ENCODE measurements at regions not wholly inside any gene's neighbourhood (a gene's known extent, or its start where the extent isn't known, plus 50 kb on each side); places are given as distances from the start of the nearest gene placed in this dataset.

- no peak for FAIRE-seq
These were observed 381.4 kb downstream of the ADRA2A start for GRCh38 chr10:111458256-111458655.

DNA sequence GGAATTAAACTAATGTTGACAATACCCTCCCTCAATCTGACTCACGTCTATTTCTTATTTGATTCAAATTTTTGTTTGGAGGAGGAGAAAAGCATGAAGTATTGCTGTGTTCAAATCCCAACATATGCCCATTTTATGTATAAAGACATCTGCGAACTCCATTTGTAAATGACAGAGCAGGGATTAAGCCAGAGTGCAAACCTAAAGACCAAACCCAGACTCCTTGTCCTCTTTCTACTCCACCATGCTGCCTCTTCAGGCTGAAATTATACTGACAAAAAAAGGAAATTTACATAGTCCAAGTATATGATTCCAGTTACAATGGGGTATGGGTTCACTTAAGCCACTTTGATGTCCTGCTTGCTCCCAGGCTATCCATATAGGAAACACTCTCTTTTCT lies 383.1 kb downstream of the ADRA2A start:
- no peak for FAIRE-seq

DNA sequence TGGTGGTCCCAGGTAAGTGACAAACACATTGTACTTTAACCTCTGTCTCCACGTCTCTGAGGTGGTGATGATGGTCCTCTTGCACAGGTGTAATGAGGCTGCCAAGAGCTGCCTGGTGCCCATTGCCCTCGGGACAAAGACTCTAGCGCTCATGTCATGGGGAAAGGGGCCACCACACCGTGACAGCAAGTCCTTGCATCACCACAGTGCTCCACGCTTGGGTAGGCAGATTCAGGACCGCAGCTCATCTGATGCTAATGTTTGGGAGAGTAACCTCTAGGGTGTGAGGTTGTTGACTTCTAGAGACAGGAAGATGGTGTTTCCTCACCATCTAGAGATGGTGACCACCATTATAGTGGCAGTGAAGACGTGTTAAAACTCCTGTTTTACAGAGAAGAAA lies 395.6 kb downstream of the ADRA2A start:
- no peak for FAIRE-seq

DNA sequence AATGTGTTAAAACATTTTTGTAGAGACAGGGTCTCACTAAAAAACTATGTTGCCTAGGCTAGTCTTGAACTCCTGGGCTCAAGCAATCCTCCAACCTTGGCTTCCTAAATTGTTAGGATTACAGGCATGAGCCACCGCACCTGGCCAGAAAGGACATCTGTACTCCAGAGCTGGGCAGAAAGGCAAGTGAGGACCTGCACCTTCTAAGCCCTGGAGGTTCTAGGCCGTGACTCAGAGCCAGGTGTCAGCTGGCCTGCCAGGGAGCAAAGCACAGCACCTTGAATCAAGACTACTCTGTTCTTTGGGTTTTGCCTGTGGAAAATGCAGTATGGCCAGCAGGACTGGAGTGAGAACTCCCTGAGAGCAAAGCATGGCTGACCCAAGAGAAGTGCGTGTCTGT lies 396.5 kb downstream of the ADRA2A start:
- FAIRE-seq, result no peak

DNA sequence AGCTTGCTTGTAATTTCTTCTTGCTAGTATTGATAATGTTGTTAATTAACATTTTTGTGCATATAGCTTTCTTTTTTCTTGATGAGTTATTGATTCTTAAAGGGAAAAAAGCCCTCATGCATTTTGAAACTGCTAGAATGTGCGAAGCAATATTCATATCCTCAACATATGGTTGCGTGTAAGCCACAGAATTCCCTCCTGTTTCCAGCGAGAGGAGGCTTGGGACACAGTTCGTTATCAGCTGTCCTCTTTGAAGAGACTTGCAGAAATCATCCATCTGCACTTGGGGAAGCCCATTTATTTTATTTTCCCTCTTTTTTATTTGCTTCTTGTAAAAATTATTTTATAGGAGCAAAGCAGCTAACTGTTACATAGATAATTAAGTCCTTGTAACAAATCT lies 398.0 kb downstream of the ADRA2A start:
- no peak for FAIRE-seq

DNA sequence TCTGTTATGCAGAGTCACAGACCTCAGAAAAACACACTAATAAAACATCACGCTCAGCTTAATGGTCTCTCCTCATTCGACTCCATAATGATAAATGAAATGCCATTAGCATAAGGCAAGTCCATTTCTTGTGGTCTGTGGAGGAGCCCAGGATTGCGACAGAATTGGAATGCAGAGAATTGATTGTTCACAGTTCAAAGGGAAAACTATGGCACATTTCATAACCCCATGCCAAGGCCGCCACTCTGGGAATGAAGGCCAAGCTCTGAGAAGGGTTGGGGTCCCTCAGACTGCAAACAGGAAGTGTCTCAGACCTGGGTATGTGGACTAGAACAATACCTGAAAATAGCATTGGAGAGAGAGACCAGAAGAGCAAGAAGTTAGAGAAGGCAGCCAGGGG lies 398.9 kb downstream of the ADRA2A start:
- no peak for FAIRE-seq

- FAIRE-seq, result no peak
These were observed 401.8 kb downstream of the ADRA2A start for GRCh38 chr10:111478651-111479050.

DNA sequence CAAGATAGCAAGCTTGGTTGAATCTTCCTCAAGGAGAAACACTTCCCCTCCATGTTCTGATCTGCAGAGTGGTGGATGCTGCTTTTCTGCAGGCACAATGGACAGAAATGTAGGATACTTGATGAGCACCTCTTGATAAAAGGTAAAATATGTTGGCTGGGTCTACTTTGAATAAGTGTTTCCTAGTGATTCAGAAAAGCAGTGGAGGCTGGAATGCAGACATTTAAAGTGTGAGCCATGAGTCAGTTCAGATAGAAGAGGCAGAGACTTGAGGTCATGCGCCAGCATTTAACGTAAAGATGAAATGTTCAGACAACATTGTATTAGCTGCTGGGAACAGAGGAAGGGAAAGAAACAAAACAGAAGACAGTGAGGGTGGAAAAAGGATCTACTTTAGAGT lies 403.1 kb downstream of the ADRA2A start:
- FAIRE-seq, result no peak

DNA sequence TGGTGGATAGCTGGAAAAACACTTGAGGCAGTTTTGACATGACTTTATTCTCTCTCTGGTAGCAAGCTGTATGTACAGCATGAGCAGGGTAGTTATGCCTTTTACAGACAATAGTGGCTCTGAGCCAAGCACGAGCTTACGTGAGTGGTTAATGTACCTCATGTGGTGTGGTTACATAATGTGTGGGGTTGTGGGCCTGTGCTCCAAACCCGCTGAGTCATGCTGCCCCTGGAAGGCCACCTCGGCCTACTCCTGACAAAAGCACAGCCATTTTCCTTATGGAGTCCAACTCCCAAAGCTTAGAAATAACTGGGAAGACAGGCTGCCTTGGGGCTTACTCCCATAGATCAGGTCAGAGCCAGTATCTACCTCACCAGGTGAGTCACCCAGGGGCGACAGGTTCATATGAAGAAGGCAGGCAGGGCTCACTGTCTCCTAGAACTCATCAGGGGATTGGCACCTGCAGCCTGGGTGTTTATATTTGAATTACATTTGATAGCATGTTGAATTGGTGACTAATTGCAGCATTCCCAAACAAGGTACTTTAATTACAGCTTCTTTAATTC lies 404.5 kb downstream of the ADRA2A start:
- no peak for FAIRE-seq

DNA sequence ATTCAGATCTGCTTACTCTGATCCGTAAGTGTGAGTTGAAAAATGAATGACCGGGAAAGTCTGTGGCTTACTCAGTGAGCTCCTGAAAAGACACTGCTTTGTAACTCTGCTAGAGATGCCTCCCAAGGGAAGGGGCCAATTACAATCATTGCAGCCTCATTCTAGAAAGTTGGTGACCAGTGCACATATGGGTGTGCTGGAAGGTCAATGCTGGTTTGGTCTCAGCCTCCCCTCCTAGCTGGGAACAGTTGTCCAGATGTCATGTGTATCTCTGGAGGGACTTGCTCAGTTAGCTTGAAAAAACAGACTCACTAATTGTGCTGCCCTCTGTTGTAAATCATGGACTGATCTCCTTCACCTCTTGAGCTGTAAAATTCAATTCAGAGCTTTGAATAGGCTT lies 405.0 kb downstream of the ADRA2A start:
- FAIRE-seq, result no peak

DNA sequence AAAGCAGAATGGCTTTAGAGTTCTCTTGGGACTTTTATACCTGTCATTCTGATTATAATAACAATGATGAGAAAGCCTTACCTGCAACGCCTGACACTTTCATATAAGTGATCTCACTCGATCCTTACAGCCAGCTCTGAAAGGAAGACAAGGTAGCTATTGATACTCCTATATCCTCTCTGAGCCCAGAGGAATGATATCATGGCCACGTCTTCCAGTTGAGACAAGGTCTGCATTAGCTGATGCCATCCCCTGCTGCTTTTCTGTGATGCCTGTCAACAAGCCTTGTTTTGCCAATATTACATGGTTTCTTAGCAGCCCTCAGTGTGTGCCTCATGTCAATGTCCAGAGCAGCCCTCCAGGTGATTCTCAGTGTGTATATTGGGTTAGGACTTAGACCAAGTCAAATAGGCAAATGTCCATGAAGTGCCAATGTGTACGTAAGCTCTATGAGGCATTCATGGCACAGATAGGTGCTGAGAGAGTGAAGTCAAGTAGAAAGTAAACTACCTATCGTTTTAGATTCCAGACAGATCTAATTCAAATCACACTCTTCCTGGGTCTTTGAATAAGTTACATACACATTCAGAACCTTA lies 405.9 kb downstream of the ADRA2A start:
- FAIRE-seq, result no peak

DNA sequence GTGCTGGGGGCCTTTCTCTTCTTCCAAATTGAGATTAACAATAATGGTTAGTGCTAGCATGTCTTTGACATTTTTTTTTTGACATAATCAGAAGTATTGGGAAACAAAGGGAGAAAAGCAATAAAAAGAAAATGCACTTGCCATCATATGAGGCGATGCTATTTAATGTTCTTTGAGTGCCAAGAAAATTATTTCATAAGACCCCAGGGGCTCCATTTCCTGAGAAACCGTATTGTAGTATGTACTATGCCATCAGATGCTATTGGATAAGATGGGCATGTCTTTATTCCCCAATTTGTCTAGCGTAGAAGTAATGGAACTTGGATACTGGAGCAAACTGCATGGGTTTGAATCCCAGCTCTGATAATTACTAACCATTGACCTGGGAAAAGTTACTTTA lies 408.9 kb downstream of the ADRA2A start:
- FAIRE-seq, result no peak

- no peak for FAIRE-seq
These were observed 409.5 kb downstream of the ADRA2A start for GRCh38 chr10:111486346-111486745.

DNA sequence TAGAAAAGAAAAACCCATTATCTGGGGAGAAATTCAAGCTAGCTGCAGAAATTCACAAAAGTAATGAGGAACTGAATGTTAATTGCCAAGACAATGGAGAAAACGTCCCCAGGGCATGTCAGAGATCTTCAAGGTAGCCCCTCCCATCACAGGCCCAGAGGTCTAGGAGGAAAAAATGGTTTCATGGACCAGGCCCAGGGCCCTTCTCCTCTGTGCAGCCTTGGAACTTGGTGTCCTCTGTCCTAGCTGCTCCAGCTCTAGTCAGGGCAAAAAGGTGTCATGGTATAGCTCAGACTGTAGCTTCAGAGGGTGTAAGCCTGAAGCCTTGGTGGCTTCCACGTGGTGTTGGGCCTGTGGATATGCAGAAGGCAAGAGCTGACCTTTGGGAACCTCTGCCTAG lies 411.8 kb downstream of the ADRA2A start:
- FAIRE-seq, result no peak

DNA sequence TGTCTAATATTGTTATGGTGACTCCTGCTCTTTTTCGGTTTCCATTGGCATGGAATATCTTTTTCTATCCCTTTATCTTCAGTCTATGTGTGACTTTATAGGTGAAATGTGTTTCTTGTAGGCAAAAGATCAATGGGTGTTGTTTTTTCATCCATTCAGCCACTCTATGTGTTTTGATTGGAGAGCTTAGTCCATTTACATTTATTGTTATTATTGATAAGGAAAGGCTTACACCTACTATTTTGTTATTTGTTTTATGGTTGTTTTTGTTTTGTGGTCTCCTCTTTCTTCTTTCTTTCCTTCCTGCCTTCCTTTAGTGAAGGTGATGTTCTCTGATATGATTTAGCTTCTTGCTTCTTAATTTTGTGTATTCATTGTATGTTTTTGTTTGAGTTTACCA lies 414.3 kb downstream of the ADRA2A start:
- no peak for FAIRE-seq

GRCh38 chr10:111493024-111493625 lies 416.3 kb downstream of the ADRA2A start:
- no peak for FAIRE-seq

GRCh38 chr10:111498560-111498959 lies 421.7 kb downstream of the ADRA2A start:
- FAIRE-seq, result no peak

DNA sequence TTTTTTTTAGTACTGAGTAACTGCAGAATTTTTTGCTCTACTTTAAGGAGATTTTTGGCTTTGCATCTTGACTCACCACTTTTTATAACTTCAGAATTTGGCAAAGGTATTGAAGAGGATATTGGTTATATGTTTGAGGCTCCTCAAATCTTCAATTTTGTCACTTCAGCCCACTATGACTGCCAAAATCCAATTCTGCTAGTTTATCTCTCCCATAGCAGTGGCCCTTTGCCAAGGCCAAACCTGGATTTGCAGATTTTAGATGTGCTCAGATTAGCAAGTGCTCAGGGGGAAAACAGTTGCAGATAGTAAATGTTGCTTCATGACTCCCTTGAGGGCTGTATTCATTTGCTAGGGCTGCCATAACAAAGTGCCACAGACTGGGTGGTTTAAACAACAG lies 427.5 kb downstream of the ADRA2A start:
- no peak for FAIRE-seq

DNA sequence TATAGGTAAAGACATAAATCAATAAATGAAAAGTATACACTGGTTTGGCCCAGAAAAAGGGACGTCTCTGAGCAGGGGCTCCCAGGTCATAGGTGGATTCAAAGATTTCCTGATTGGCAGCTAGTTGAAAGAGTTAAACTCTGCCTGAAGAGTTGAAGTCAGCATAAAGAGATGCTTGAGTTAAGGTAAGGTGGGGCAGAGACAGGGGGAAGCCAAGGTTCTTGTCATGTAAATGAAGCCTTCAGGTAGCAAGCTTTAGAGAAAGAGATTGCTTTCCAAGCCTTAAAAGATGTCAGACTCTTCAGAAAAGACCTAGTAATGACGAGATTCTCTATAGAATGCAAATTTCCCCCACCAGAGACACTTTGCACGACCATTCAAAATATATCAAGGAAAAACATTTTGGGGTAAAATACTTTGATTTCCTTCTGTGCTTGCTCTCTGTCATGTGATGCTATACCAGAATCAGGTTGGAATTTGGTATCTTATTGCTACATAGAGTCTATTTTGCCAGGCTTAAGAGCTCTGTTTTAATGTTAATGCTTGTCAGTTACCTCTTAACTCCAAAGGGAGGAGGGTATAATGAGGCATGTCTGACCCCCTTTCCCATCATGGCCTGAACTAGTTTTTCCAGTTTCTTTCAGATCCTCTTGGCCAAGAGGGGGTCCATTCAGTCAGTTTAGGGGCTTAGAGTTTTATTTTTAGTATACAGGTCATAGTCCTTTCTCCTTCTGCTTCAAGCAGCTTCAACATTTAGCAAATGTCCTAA lies 429.6 kb downstream of the ADRA2A start:
- FAIRE-seq, result no peak

DNA sequence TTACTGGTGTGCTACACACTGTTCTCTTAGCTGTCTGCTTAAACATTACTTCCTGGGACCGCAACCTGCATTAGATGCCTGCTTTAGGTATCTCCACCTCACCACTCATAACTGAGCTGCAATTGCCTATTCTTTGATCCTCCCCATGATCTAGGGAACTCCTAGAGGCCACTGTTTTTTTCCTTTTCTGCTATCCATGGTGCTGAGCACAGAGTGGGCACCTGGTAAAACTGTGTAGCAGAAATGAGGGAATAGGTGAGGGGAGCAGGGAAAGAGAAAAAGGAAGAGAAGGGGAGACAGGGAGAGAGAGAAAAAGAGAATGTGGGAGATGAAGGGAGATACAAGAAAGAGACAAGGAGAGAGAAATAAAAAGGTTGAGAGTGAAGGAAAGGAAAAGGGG lies 434.9 kb downstream of the ADRA2A start:
- FAIRE-seq, result no peak

DNA sequence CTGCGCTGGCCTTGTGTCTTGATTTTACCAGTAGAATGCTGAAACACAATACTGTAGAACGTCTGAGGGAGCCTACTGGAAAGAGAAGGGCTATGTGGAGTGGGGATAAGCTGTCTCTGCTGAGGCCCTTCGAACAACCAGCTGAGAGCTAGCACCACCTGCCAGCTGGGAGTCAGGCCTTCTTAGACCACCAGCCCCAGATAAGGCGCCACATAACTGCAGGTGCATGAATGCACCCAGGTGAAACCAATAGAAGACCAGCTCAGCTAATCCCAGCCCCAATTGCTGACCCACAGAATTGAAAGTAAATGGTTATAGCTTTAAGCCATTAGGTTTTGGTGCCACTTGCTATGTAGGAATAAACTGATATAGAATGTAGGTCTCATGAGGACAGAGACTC lies 438.4 kb downstream of the ADRA2A start:
- no peak for FAIRE-seq

- FAIRE-seq, result no peak
These were observed 438.9 kb downstream of the ADRA2A start for GRCh38 chr10:111515706-111516105.

GRCh38 chr10:111516144-111516543 lies 439.3 kb downstream of the ADRA2A start:
- FAIRE-seq, result no peak

- no peak for FAIRE-seq
These were observed 445.3 kb downstream of the ADRA2A start for GRCh38 chr10:111522141-111522540.
